GM10266 (cell line): ENCODE measurements at regions not wholly inside any gene's neighbourhood (a gene's known extent, or its start where the extent isn't known, plus 50 kb on each side); places are given as distances from the start of the nearest gene placed in this dataset.

ENCODE experiments used
- DNase-seq: peaks from one replicate; pipeline ENCODE4 v3.0.0; 2012; ENCODE audit errors: extremely low spot score
- CTCF ChIP-seq: IDR thresholded peaks from 2 replicates; pipeline ENCODE4 v1.5.1; 2012; ENCODE audit warnings: mild to moderate bottlenecking, low read depth; ENCODE audit not compliant: control insufficient read depth, insufficient read depth; ENCODE audit errors: missing control alignments

GRCh38 chr1:192061556-192061955, 96.7 kb upstream of the RGS18 start:
- no peak for DNase-seq
- no peak for TF ChIP-seq CTCF

GRCh38 chr1:192065087-192065486, 93.2 kb upstream of the RGS18 start:
- DNase-seq = no peak
- TF ChIP-seq CTCF = no peak

GRCh38 chr1:192066202-192066601, 92.1 kb upstream of the RGS18 start:
- DNase-seq = no peak
- no peak for TF ChIP-seq CTCF

GRCh38 chr1:192067360-192067759, 90.9 kb upstream of the RGS18 start:
- TF ChIP-seq CTCF = no peak
- DNase-seq = no peak

- no peak for TF ChIP-seq CTCF
- DNase-seq = no peak
Observed at GRCh38 chr1:192070213-192070612, 88.0 kb upstream of the RGS18 start.

- TF ChIP-seq CTCF = no peak
- DNase-seq = no peak
Observed at GRCh38 chr1:192080684-192081083, 77.6 kb upstream of the RGS18 start.

DNA sequence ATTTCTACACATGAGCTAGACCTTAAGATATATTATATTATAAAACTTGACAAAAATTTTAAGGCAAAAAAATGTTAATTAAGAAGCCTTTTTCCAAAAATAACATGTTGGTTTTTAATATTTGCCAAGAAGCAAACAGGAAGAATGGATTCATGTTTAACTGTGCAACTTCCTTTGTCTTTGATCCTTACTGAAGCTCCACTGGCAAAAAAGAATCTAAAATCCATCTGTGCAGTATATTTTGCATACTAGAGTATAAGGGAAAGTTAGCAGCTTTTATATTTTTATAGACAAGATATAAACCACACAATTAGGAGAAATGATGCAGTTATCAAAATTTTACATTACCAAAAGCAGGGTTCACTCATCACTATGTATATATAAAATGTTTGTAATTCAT, 76.9 kb upstream of the RGS18 start:
- DNase-seq = no peak

More for the DNA sequence above, 76.9 kb upstream of the RGS18 start:
- no peak for TF ChIP-seq CTCF
